Urothelium cell line (cell line): ENCODE measurements at regions not wholly inside any gene's neighbourhood (a gene's known extent, or its start where the extent isn't known, plus 50 kb on each side); places are given as distances from the start of the nearest gene placed in this dataset.
"Not testable (repeated sequence)": the region's sequence is repeated elsewhere in the genome, so short reads cannot be mapped to it uniquely, and the experiment has no call there.

ENCODE experiments used
- DNase-seq: peaks from one replicate; pipeline ENCODE4 v3.0.0; 2011; ENCODE audit warnings: low spot score, mixed read lengths
- FAIRE-seq: peaks from 2 replicates; lab custom pipeline; 2011; peaks lifted over from hg19 to GRCh38; lab: Jason Lieb, UNC

DNA sequence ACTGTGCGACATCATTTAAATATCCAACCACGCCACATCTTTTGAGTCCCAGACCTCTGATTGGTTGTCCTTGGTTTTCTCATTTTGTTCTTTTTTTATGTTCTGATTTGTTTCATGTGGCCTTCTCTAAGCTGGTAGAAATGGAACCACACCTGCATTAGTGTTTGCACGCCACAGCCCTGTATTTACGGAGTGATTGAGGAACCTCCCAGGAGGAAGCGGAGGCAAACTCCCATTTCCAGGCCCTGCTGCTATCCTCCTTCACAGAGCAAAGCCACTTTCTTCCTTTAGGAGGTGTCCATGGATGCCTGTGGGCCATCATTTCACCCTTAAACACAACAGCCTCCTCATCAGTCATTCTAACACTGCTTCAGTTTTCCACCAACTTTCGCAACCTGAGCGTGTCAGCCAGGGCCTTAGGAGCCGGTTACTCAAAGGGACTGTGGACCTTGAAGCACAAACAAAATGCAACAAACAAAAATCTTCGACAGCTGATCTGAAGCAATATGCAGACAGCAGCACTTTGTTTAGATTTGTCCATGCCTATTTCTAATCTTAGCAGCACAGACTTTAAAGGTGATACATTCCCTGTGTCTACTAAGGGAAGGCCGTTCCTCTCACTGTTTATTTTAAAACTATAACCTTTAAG, 1258.1 kb upstream of the TMEM132C start:
- FAIRE-seq = no peak

DNA sequence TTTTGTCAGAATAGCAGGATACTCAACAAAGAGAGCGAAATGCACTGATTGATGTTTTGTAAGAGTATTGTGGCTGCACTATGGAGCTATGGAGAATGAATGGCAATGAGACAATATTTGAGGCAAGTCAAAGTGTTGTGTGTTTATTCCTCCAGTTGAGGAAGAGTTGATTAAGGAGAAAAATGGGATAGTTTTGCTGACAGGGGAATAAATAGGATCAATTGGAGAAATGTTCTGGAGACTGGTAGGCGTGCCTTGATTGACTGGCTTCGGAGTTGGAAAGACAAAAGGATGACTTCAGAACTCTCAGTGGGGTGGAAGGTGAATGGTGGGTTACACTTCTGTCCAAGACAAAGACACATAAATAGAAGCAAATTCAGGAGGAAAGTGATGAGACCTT, 1254.9 kb upstream of the TMEM132C start:
- FAIRE-seq = no peak
- DNase-seq = no peak

More for the DNA sequence above, 1258.1 kb upstream of the TMEM132C start:
- no peak for DNase-seq

- DNase-seq (no peak), FAIRE-seq (no peak)
Observed at GRCh38 chr12:127013197-127013596, 1253.8 kb upstream of the TMEM132C start.

DNA sequence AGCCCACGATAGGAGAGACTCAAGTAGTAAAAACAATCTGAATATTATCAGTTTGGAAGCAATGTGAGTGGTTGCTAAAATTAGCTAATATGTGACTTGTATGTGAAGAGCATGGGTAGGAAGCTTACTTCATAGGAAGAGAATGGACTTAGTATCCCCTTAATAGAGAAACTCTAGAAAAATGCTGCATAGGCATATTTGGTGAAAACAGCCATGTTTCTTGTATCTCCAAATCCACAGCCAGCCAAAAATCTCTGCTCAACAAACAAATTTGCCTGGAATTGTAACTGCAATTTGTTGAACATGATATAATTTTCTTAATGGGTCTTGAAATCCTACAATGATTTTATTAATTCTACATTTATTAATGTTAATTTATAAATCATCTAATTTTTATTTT, 1252.9 kb upstream of the TMEM132C start:
- DNase-seq = no peak
- FAIRE-seq = no peak

- no peak for DNase-seq
- FAIRE-seq = no peak
Observed at GRCh38 chr12:127024791-127025190, 1242.2 kb upstream of the TMEM132C start.

DNA sequence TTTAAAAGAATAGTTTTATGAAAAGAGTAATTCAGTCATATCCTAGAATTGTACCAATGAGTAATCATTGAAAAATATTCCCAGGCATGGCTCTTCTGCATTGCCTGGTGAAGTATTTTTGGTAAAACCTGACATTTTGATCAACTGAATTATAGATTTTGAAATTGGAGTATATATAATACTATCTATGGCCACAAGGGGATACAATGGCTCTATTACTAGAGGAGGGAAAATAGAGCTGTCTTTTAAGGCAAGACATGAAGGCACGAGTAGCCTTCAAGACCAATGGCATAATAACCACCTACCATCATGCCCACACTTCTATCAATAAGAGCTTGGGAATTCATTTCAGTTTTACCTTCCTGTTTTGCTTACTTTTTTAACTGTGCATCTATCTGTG, 1241.4 kb upstream of the TMEM132C start:
- FAIRE-seq (no peak), DNase-seq (no peak)

DNA sequence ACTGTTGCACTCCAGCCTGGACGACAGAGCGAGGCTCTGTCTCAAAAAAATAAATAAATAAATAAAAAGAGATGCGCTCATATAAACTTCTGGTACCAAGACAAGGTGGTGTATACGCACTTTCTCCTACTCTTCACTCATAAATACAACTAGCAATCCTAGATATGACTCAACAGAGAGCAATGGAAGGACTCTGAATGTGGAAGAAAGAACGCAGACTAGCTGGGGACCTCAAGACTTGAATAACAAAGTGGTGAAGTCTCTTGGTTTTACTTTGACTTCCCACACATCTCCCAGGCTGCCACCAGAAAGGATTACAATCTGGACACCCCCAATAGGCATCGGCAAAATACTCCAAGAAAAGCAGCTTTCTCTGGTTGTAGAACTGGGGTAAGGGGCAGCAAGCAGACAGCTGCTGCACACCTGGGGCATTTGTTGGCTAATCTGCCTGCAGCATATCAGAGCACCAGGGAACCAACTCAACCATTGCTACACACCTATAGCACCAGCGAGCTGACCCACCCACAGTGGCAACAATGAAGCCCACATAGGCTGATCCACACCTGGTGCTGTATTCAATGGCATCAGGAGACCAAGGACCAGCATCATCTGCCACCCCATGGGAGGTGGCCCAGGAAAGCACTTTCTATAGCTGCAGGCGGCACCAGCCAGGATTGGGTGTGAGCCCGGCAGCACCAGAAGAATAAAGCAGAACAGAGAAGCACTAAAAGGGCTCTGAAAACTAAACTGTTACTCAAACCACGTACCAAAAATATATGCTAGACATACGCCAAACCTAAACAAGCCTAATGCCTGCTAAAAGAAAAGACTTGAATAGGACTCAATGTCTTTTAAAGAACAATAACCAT, 1231.7 kb upstream of the TMEM132C start:
- peak; percentile 23 for FAIRE-seq
- DNase-seq = no peak

GRCh38 chr12:127038152-127038551, 1228.8 kb upstream of the TMEM132C start:
- FAIRE-seq (no peak), DNase-seq (no peak)

- no peak for DNase-seq
- no peak for FAIRE-seq
Observed at GRCh38 chr12:127038761-127039160, 1228.2 kb upstream of the TMEM132C start.

- FAIRE-seq = no peak
- no peak for DNase-seq
Observed at GRCh38 chr12:127041985-127042625, 1224.9 kb upstream of the TMEM132C start.

- DNase-seq (no peak), FAIRE-seq (no peak)
Observed at GRCh38 chr12:127043731-127044130, 1223.2 kb upstream of the TMEM132C start.

GRCh38 chr12:127044836-127045235, 1222.1 kb upstream of the TMEM132C start:
- no peak for FAIRE-seq
- DNase-seq = no peak

DNA sequence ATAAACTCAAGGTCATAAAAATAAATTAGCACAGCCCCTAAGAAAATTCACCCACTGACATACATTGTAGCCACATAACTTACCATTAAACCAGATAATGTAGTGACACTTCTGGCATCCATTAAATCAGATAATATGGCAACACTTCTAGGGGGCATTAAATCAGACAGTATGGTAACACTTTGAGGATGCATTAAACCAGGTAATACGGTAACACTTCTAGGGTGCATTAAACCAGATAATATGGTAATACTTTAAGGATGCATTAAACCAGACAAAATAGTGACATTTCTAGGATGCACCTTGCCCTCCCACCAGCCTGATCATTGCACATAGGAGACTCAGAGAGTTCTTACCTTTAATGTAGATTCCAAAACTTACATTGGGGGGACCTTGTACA, 1220.5 kb upstream of the TMEM132C start:
- DNase-seq (no peak), FAIRE-seq (no peak)

GRCh38 chr12:127048057-127048456, 1218.9 kb upstream of the TMEM132C start:
- FAIRE-seq (no peak), DNase-seq (no peak)

- not testable (repeated sequence) for DNase-seq, FAIRE-seq
Observed at GRCh38 chr12:127048525-127048924, 1218.4 kb upstream of the TMEM132C start.

DNA sequence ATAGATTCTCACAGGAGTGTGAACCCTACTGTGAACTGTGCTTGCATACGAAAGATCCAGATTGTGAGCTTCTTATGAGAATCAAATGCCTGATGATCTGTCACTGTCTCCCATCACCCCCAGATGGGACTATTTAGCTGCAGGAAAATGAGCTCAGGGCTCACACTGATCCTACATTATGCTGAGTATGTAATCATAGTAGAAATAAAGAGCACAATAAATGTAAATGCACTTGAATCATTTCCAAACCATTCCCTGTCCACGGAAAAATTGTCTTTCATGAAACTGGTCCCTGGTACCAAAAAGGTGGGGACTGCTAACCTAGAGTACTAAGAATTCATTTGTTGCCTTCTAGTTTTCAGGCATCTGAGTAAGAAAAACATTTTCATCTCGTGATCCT, 1215.8 kb upstream of the TMEM132C start:
- FAIRE-seq (no peak), DNase-seq (no peak)

GRCh38 chr12:127052511-127053232, 1214.3 kb upstream of the TMEM132C start:
- FAIRE-seq = no peak

DNA sequence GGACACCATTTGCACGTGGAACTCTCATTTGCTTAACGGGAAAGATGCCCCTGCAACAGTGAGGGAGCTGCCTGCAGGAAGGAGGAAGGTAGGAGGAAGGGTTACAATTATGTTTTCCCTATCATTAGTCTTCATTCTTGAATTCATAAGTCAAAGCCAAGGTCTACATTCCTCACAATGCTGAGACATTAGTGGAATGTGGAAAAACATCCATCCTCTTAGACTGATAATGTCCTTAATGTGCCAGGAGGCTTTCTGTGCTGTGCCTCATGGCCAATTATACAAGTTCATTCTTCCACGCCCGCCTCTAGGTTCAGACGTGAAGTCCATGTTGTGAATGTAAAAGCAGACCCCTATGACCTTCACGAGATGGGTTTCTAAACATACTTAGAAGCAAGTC, 1212.4 kb upstream of the TMEM132C start:
- FAIRE-seq (no peak), DNase-seq (no peak)

More at GRCh38 chr12:127052511-127053232, 1214.3 kb upstream of the TMEM132C start:
- peak; percentile 34 for DNase-seq

GRCh38 chr12:127060310-127060847, 1206.6 kb upstream of the TMEM132C start:
- FAIRE-seq = no peak
- peak; percentile 57 for DNase-seq

- no peak for FAIRE-seq
Observed at GRCh38 chr12:127060933-127061332, 1206.0 kb upstream of the TMEM132C start.

More at GRCh38 chr12:127060933-127061332, 1206.0 kb upstream of the TMEM132C start:
- no peak for DNase-seq
